ENCODE measurements at regions not wholly inside any gene's neighbourhood (a gene's known extent, or its start where the extent isn't known, plus 50 kb on each side); places are given as distances from the start of the nearest gene placed in this dataset.
A peak's percentile ranks its signal among the peaks of the same experiment; 100 is the strongest.

GRCh38 chr13:26967119-26968038 is 204.2 kb downstream of the USP12 start:
- DNase-seq (ENCODE audit: low spot score) = no peak

- no peak for DNase-seq (ENCODE audit: low spot score)
Observed at GRCh38 chr13:26966701-26967080, 204.9 kb downstream of the USP12 start.

- no peak for DNase-seq (ENCODE audit: low spot score)
Observed at GRCh38 chr13:26965952-26966700, 205.5 kb downstream of the USP12 start.

- no peak for DNase-seq (ENCODE audit: low spot score)
Observed at GRCh38 chr13:26964278-26965250, 204.0 kb upstream of the GPR12 start.

DNA sequence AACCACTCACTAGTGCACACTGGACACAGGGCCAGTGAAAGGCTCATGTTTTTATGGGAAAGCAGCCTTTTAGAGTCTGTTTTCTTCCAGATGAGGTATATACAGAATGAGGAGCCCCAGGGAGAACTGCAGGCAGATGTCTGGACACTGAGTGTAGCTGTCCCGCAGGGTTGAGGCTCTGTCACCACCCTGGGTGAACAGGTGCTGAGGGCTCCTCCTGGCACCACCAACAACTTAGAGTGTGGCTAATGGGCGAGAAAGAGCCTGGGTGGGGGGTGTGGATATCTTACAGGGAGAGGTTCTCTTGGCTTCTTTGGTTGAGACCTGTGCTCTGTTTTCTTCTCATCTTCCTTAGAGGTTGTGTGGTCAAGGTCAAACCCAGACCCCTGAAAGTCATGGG is 202.1 kb upstream of the GPR12 start:
- no peak for DNase-seq (ENCODE audit: low spot score)

DNA sequence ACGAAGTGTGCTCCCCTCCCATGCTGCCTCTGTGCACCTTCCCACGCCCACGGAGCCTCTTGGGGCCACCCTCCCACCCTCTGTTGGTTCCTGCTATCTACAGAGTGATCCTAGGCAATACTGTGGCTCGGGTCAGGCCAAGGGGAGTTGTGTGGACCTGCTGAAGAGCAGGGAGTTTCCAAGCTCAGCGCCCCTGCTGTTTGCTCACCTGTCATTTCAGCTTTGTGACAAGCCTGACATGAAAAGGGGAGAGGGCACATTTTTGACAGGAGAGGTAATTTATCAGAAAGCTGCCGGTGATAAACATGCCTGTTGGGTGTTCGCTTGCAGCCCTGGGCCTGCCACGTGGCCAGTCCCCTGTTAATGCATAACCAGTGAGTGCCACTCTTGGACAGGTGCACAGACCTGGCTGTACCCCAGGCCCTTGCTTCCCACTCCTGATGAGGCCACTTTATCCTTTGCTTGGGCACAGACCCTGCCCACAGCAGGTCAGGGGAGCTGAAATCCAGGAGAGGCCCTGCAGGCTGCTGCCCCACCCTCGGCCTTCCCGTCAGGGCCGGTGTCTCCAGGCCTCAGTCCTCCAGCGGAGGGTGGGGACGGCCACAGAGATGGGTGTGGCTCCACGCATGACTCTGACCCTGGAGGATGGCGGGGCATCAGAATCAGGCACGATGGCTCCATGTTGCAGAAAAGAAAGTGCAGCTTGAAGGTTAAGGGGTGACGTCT is 201.5 kb upstream of the GPR12 start:
- no peak for DNase-seq (ENCODE audit: low spot score)

DNA sequence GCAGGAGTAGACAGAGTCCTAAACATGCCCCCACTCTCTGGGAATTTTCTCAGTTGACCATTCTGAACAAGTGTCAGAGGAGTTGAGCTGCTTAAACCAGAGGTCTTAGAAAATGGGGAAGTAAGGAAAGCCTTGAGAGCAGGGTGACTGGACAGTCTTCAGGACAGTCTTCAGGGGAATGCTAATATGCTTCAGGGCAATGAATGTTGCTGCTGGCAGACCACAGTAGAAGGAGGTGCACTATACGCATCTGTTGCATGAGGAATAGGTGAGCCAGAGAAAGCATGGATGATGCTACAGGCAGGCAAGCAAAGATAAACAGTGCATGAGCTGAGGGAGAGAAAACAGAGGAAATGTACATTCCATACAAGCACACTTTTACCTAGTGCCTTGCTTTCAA is 196.6 kb upstream of the GPR12 start:
- DNase-seq (ENCODE audit: low spot score) = no peak

DNA sequence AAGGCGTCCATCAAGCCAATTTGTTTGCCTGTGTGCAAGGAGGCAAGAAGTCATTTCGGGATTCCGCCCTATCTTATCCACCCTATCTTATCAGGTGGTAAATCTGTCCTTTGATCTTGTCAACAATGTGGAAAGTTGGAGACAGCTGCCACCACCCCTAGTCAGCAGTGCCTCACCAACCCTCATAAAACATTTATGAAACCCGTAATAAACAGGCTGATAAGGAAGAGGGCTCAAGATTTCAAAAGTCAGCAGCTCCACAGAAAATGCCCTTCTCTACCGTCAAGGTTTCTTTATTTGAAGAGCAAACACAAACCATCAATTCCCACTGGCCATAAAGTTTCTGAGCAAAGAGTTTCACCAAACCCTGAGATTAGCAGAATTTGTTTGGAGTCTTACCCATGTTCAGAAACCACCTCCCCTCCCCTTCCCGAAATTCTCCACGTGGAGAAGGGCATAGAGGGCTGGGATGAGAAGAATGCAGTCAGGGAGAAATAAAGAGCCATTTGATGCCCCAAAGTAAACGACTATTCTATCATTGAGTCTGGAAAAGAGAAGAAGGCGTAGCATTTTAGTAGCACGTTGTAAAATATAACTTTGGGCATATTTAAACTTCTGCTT is 196.0 kb upstream of the GPR12 start:
- no peak for DNase-seq (ENCODE audit: low spot score)

- no peak for DNase-seq (ENCODE audit: low spot score)
Observed at GRCh38 chr13:26954976-26955375, 194.4 kb upstream of the GPR12 start.

GRCh38 chr13:26953291-26953690 is 192.7 kb upstream of the GPR12 start:
- no peak for DNase-seq (ENCODE audit: low spot score)

DNA sequence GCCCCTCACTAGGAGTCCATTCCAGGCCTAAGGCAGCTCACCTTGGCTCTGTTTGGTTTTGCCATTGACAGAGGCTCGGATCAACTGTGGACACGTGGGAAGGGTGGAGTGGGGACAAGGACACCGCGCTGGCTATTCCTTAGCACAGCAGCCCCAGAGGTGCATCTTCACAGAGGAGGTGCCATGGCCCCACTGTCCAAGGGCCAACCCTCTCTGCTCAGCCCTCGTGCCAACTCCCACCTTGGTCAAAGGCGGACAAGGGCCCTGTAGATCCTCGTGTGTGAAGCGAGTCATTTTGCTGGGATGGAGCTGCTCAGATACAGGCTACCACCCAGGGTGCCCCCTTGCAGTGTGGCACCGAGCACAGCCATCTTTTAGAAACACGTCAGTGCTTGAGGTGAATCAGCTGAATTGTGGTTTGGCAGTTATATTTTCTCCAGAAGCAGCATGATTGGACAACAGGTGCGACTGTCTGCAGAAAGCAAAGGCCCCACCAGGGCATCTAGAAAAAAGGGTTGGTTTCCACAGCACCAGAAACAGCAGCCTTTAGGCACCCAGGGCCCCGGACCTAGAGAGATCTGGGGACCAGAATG is 192.1 kb upstream of the GPR12 start:
- no peak for DNase-seq (ENCODE audit: low spot score)

DNA sequence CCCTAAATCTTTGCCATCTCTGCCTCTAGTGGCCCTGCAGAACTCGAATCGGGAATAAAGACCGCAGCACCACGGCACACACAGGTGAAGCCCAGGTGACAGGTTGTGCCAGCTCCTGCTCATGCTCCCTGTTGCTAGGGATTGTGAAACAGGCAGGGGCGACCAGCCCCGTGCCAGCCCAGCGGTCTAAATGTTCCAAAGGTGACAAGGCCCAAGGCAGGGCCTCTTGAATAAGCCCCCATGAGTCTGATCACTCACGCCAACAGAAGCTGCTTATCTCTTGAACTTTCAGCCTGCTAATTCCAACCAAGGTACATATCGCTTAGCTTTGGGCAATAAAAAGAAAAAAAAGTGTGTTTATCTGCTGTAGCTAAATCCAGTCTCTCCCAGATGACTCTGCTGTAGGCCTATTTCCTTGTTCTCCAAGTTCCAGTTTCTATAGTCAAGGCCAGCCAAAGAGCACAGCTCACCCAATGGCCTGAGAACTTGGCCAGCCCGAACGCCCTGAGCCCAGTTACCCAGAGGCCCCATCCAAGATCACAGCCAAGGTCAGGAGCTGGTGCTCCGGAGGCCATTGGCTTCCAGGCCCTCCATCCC is 191.1 kb upstream of the GPR12 start:
- no peak for DNase-seq (ENCODE audit: low spot score)

GRCh38 chr13:26950968-26951367 is 190.4 kb upstream of the GPR12 start:
- no peak for DNase-seq (ENCODE audit: low spot score)

DNA sequence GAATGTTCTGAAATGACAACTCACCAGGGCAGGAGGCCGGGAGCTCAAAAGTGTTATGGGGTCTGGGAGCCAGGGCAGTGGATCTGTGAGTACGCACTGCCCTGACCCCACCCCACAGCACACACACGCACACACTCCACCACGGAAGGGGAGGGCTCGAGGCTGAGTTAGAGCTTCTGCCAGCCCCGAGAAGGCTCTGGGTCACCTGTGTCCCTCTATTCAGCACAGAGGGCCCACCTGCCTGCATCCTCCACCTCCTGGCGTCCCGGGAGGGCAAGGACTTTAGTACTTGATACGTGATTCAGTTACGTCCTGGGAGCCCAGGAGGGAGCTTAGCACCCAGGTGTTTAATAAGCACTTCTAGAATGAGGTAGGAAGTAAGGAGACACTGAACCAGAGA is 190.0 kb upstream of the GPR12 start:
- no peak for DNase-seq (ENCODE audit: low spot score)

DNA sequence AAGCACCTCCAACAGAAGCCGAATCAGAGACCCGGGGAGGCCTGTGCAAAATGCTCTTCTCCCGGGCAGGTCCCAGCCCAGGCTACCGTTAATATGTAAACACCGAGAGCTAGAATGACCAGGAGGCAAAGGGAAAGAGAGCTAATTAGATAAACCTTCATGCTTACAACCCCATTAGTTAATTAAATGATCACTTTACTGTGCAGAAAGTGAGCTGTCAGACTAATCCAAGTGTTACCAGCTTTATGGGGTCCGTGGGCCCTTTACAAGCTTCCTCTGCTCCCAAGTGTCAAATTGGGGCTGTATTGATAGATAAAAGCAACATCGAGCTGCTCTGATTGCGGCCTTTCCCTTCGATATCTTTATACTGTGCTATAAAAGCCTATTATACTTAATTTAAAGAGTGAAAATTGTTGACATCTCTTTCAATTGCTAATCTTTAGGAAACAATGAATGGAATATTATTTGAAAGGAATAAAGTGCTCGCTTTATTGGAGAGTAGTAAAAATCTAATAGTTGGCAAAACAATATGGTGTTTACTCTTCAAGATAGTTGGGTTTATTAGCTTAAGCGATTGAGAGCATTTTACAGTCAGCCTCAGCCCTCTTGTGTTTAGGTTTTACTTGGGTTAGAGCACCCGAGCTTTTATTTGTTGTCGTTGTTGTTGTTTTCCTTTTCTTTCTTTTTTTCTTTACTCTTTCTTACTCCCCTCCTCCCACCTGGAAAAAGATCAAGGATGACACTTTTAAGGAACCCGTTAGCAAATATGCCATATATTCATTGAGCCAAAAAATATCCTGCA is 189.3 kb upstream of the GPR12 start:
- DNase-seq (ENCODE audit: low spot score) = no peak

- no peak for DNase-seq (ENCODE audit: low spot score)
Observed at GRCh38 chr13:26948353-26948752, 187.8 kb upstream of the GPR12 start.

DNA sequence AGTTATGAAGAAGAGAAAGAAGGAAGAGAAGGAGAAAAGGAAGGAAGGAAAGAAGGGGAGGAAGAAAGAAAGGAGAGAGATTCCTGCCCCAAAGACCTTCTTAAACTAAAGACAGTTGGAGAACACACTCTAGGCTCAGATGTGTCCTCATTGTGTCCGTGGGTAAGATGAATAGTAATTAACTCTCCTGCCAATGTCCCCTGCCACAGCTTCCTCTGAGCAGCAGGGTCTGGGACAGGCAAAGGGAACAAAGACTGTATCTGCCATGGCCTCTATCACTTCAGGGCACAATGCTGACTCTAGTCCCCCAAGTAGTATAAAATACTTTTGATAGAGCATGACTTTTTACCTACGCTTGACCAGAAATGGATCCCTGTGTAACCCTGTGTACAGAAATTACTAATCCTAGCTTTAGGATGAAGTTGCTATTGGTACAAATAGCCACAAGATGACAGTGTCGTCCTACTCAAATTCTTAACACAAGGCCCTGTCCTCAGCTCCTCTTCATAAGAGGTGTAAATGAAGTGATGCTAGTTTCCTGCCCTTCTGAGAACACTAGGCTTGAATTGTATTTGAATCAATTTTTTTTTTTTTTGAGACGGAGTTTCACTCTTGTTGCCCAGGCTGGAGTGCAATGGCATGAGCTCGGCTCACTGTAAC is 186.2 kb upstream of the GPR12 start:
- peak; percentile 52 for DNase-seq (ENCODE audit: low spot score)

- no peak for DNase-seq (ENCODE audit: low spot score)
Observed at GRCh38 chr13:26943748-26944147, 183.2 kb upstream of the GPR12 start.

DNA sequence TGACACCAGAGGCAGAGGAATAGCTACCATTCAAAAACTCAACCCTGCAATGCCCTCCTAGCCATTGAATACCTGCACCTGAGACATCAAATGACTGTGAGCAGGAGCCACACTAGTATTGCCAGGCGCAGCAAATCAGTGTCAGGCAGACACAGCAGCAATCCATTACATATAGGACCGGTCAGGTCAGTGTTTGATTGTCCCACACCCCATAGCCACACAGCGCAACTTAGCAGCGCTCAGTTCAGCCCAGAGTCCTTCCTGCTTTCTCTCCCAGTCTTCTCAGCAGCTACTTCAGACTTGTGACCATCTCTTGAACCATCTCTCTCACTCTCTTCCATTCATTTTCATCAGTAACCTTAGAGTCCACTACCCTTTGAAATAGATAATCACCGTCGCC is 181.6 kb upstream of the GPR12 start:
- DNase-seq (ENCODE audit: low spot score) = no peak

All from iPS-NIHi11 (cell line).